Activated naive CD8-positive, alpha-beta T cell treated with anti-CD3 and anti-CD28 coated beads for 36 hours (primary cell): ENCODE measurements at regions not wholly inside any gene's neighbourhood (a gene's known extent, or its start where the extent isn't known, plus 50 kb on each side); places are given as distances from the start of the nearest gene placed in this dataset.

ENCODE experiments used
- DNase-seq: peaks from one replicate; pipeline ENCODE4 v3.0.0; 2021
- H3K27ac Mint-ChIP-seq: one replicate; pipeline ENCODE4 v1.8.0; 2022; ENCODE audit warnings: mild to moderate bottlenecking, moderate library complexity, mixed read lengths
- H3K27me3 Mint-ChIP-seq: one replicate; pipeline ENCODE4 v1.8.0; 2022; ENCODE audit warnings: mild to moderate bottlenecking, mixed read lengths
- H3K36me3 Mint-ChIP-seq: one replicate; pipeline ENCODE4 v1.8.0; 2021; ENCODE audit warnings: mild to moderate bottlenecking, mixed read lengths
- H3K4me1 Mint-ChIP-seq: one replicate; pipeline ENCODE4 v1.8.0; 2021; ENCODE audit warnings: mixed read lengths
- H3K4me3 Mint-ChIP-seq: one replicate; pipeline ENCODE4 v1.8.0; 2022; ENCODE audit warnings: mild to moderate bottlenecking, moderate library complexity, mixed read lengths
- H3K9me3 Mint-ChIP-seq: one replicate; pipeline ENCODE4 v1.8.0; 2022; ENCODE audit warnings: mixed read lengths

- no peaks in the 10 kb centered on the region for H3K4me1 Mint-ChIP-seq
- no peaks in the 10 kb centered on the region for H3K9me3 Mint-ChIP-seq
- H3K27me3 Mint-ChIP-seq, result no peaks in the 10 kb centered on the region
- no peak overlapping the region for H3K27ac Mint-ChIP-seq
- H3K4me3 Mint-ChIP-seq, result no peak overlapping the region
- DNase-seq, result no peak
- no peaks in the 10 kb centered on the region for H3K36me3 Mint-ChIP-seq
These were observed 551.9 kb downstream of the BNC2 start for GRCh38 chr9:16318516-16319060.

- no peak for DNase-seq
- H3K27ac Mint-ChIP-seq, result no peak overlapping the region
- H3K27me3 Mint-ChIP-seq, result no peaks in the 10 kb centered on the region
- no peaks in the 10 kb centered on the region for H3K4me1 Mint-ChIP-seq
- H3K4me3 Mint-ChIP-seq, result no peak overlapping the region
- no peaks in the 10 kb centered on the region for H3K36me3 Mint-ChIP-seq
- no peaks in the 10 kb centered on the region for H3K9me3 Mint-ChIP-seq
These were observed 550.8 kb downstream of the BNC2 start for GRCh38 chr9:16319646-16320045.

GRCh38 chr9:16320338-16320902 is 550.0 kb downstream of the BNC2 start:
- Mint-ChIP-seq H3K9me3 (no peaks in the 10 kb centered on the region), H3K27me3 (no peaks in the 10 kb centered on the region), H3K36me3 (no peaks in the 10 kb centered on the region), H3K27ac (no peak overlapping the region), H3K4me1 (no peaks in the 10 kb centered on the region), H3K4me3 (no peak overlapping the region)
- DNase-seq, result no peak

GRCh38 chr9:16321461-16322119 is 548.9 kb downstream of the BNC2 start:
- Mint-ChIP-seq H3K36me3 (no peaks in the 10 kb centered on the region), H3K4me3 (no peak overlapping the region)
- DNase-seq, result no peak

GRCh38 chr9:16322849-16323248 is 547.6 kb downstream of the BNC2 start:
- Mint-ChIP-seq H3K36me3 (no peaks in the 10 kb centered on the region), H3K27ac (no peak overlapping the region), H3K4me3 (no peak overlapping the region), H3K4me1 (no peaks in the 10 kb centered on the region), H3K9me3 (no peaks in the 10 kb centered on the region), H3K27me3 (no peaks in the 10 kb centered on the region)
- DNase-seq, result no peak

More at GRCh38 chr9:16321461-16322119, 548.9 kb downstream of the BNC2 start:
- H3K27ac Mint-ChIP-seq, result no peak overlapping the region
- H3K4me1 Mint-ChIP-seq, result no peaks in the 10 kb centered on the region
- no peaks in the 10 kb centered on the region for H3K9me3 Mint-ChIP-seq
- no peaks in the 10 kb centered on the region for H3K27me3 Mint-ChIP-seq

GRCh38 chr9:16325966-16326365 is 544.5 kb downstream of the BNC2 start:
- Mint-ChIP-seq H3K4me1 (no peaks in the 10 kb centered on the region), H3K36me3 (no peaks in the 10 kb centered on the region), H3K9me3 (no peaks in the 10 kb centered on the region), H3K27me3 (no peaks in the 10 kb centered on the region), H3K27ac (no peak overlapping the region), H3K4me3 (no peak overlapping the region)
- no peak for DNase-seq

GRCh38 chr9:16328349-16328748 is 542.1 kb downstream of the BNC2 start:
- H3K27me3 Mint-ChIP-seq, result no peaks in the 10 kb centered on the region
- H3K27ac Mint-ChIP-seq, result no peak overlapping the region
- no peaks in the 10 kb centered on the region for H3K4me1 Mint-ChIP-seq
- no peak for DNase-seq
- H3K9me3 Mint-ChIP-seq, result no peaks in the 10 kb centered on the region
- H3K36me3 Mint-ChIP-seq, result no peaks in the 10 kb centered on the region
- no peak overlapping the region for H3K4me3 Mint-ChIP-seq

- Mint-ChIP-seq H3K36me3 (no peaks in the 10 kb centered on the region), H3K4me1 (no peaks in the 10 kb centered on the region), H3K27ac (no peak overlapping the region), H3K4me3 (no peak overlapping the region), H3K27me3 (no peaks in the 10 kb centered on the region), H3K9me3 (no peaks in the 10 kb centered on the region)
- DNase-seq, result no peak
These were observed 540.8 kb downstream of the BNC2 start for GRCh38 chr9:16329671-16330113.

- Mint-ChIP-seq H3K9me3 (peaks cover under 1% of the 10 kb centered on the region), H3K4me3 (no peak overlapping the region), H3K27me3 (no peaks in the 10 kb centered on the region)
These were observed 539.4 kb downstream of the BNC2 start for GRCh38 chr9:16331031-16331430.

GRCh38 chr9:16331527-16331926 is 538.9 kb downstream of the BNC2 start:
- no peak for DNase-seq
- Mint-ChIP-seq H3K4me3 (no peak overlapping the region), H3K27ac (no peak overlapping the region), H3K27me3 (no peaks in the 10 kb centered on the region), H3K4me1 (no peaks in the 10 kb centered on the region), H3K9me3 (peaks cover 2% of the 10 kb centered on the region), H3K36me3 (no peaks in the 10 kb centered on the region)

More at GRCh38 chr9:16331031-16331430, 539.4 kb downstream of the BNC2 start:
- DNase-seq, result no peak
- Mint-ChIP-seq H3K27ac (no peak overlapping the region), H3K4me1 (no peaks in the 10 kb centered on the region), H3K36me3 (no peaks in the 10 kb centered on the region)

- Mint-ChIP-seq H3K9me3 (peaks cover 2% of the 10 kb centered on the region), H3K27ac (no peak overlapping the region), H3K36me3 (no peaks in the 10 kb centered on the region), H3K27me3 (no peaks in the 10 kb centered on the region), H3K4me1 (no peaks in the 10 kb centered on the region), H3K4me3 (no peak overlapping the region)
- no peak for DNase-seq
These were observed 536.8 kb downstream of the BNC2 start for GRCh38 chr9:16333691-16334090.

GRCh38 chr9:16335788-16336580 is 534.5 kb downstream of the BNC2 start:
- Mint-ChIP-seq H3K9me3 (peaks cover 2% of the 10 kb centered on the region), H3K27me3 (no peaks in the 10 kb centered on the region), H3K4me1 (no peaks in the 10 kb centered on the region), H3K36me3 (no peaks in the 10 kb centered on the region), H3K27ac (no peak overlapping the region), H3K4me3 (no peak overlapping the region)
- DNase-seq, result no peak

GRCh38 chr9:16336833-16337232 is 533.6 kb downstream of the BNC2 start:
- Mint-ChIP-seq H3K27ac (no peak overlapping the region), H3K27me3 (no peaks in the 10 kb centered on the region), H3K9me3 (peaks cover 2% of the 10 kb centered on the region), H3K36me3 (no peaks in the 10 kb centered on the region), H3K4me3 (no peak overlapping the region), H3K4me1 (no peaks in the 10 kb centered on the region)
- DNase-seq, result no peak

- Mint-ChIP-seq H3K4me1 (no peaks in the 10 kb centered on the region), H3K27ac (no peak overlapping the region), H3K4me3 (no peak overlapping the region), H3K36me3 (no peaks in the 10 kb centered on the region), H3K9me3 (peaks cover 2% of the 10 kb centered on the region), H3K27me3 (no peaks in the 10 kb centered on the region)
- no peak for DNase-seq
These were observed 533.0 kb downstream of the BNC2 start for GRCh38 chr9:16337322-16338029.

GRCh38 chr9:16341177-16341576 is 529.3 kb downstream of the BNC2 start:
- Mint-ChIP-seq H3K4me3 (no peak overlapping the region), H3K27me3 (no peaks in the 10 kb centered on the region), H3K9me3 (peaks cover under 1% of the 10 kb centered on the region), H3K27ac (no peak overlapping the region), H3K4me1 (no peaks in the 10 kb centered on the region), H3K36me3 (no peaks in the 10 kb centered on the region)
- DNase-seq, result no peak
